IMR-90 (cell line): ENCODE measurements at regions not wholly inside any gene's neighbourhood (a gene's known extent, or its start where the extent isn't known, plus 50 kb on each side); places are given as distances from the start of the nearest gene placed in this dataset.

ENCODE experiments used
- ATAC-seq: fragments of 200-7000 bp; cut with Tn5 transposase; 2 replicates; pipeline ENCODE4 v1.9.1; 2020; ENCODE audit warnings: low read depth, mild to moderate bottlenecking, moderate library complexity
- BruUV-seq: library from RNA; stranded (reverse); fragments of 400-500 nt; replicated peaks from 2 replicates; lab custom pipeline; 2021; lab: Mats Ljungman, UMichigan
- CTCF ChIA-PET: fragments of 300-600 bp; formaldehyde crosslinking; extraction: SDS; loops from one replicate; lab custom pipeline; 2021; ENCODE audit warnings: antibody characterized with exemption; lab: Yijun Ruan, JAX
- POLR2A ChIA-PET: fragments of 300-600 bp; sonication (Branson Sonifier 250); formaldehyde crosslinking; loops from one replicate; lab custom pipeline; 2022; ENCODE audit warnings: antibody characterized with exemption; ENCODE audit not compliant: unreplicated experiment; lab: Charles Lee
- DNase-seq: peaks from one replicate; pipeline ENCODE4 v3.0.0; 2013
- H2AFZ ChIP-seq: replicated peaks from 2 replicates; pipeline ENCODE3; 2013; ENCODE audit warnings: low read length, mild to moderate bottlenecking; ENCODE audit not compliant: poor library complexity
- H2AK5ac ChIP-seq: 2 replicates; pipeline ENCODE4 v1.6.1; 2013; ENCODE audit warnings: low read depth, low read length, inconsistent platforms
- H2AK9ac ChIP-seq: replicated peaks from 2 replicates; pipeline ENCODE3; 2013; ENCODE audit warnings: mild to moderate bottlenecking, low read depth, low read length, moderate library complexity; ENCODE audit not compliant: poor library complexity
- H2BK120ac ChIP-seq: 2 replicates; pipeline ENCODE4 v1.6.1; 2013; ENCODE audit warnings: low read depth, low read length, inconsistent platforms
- H2BK15ac ChIP-seq: 3 replicates; pipeline ENCODE4 v1.6.1; 2013; ENCODE audit warnings: low read depth, low read length, inconsistent platforms
- H2BK20ac ChIP-seq: 2 replicates; pipeline ENCODE4 v1.6.1; 2013; ENCODE audit warnings: low read depth, mild to moderate bottlenecking, inconsistent platforms, low read length, moderate library complexity
- H2BK5ac ChIP-seq: 2 replicates; pipeline ENCODE4 v1.6.1; 2013; ENCODE audit warnings: mild to moderate bottlenecking, low read depth, low read length, inconsistent platforms; ENCODE audit not compliant: poor library complexity, severe bottlenecking
- H3K14ac ChIP-seq: replicated peaks from 2 replicates; pipeline ENCODE4 v1.6.1; 2013; ENCODE audit warnings: low read depth, low read length, inconsistent platforms
- H3K18ac ChIP-seq: 2 replicates; pipeline ENCODE4 v1.6.1; 2013; ENCODE audit warnings: low read depth, low read length, control low read depth
- H3K23ac ChIP-seq: 2 replicates; pipeline ENCODE4 v1.6.1; 2013; ENCODE audit warnings: low read depth, low read length, inconsistent platforms
- H3K27ac ChIP-seq: 2 replicates; pipeline ENCODE4 v1.5.1; 2013; ENCODE audit warnings: mild to moderate bottlenecking, control low read depth, low read length; ENCODE audit not compliant: insufficient read depth
- H3K27me3 ChIP-seq: 2 replicates; pipeline ENCODE4 v1.6.1; 2013; ENCODE audit warnings: low read length; ENCODE audit not compliant: control insufficient read depth, insufficient read depth
- H3K36me3 ChIP-seq: 2 replicates; pipeline ENCODE4 v1.6.1; 2013; ENCODE audit warnings: low read length, mixed read lengths; ENCODE audit not compliant: control insufficient read depth, insufficient read depth
- H3K4ac ChIP-seq: 2 replicates; pipeline ENCODE4 v1.6.1; 2013; ENCODE audit warnings: low read depth, low read length, inconsistent platforms
- H3K4me1 ChIP-seq: 2 replicates; pipeline ENCODE4 v1.6.1; 2013; ENCODE audit warnings: low read length, mixed read lengths; ENCODE audit not compliant: control insufficient read depth, insufficient read depth
- H3K4me2 ChIP-seq: 2 replicates; pipeline ENCODE4 v1.6.1; 2013; ENCODE audit warnings: low read depth, mild to moderate bottlenecking, control low read depth, low read length, moderate library complexity
- H3K4me3 ChIP-seq: 2 replicates; pipeline ENCODE4 v1.5.1; 2013; ENCODE audit warnings: low read depth, mild to moderate bottlenecking, control low read depth, low read length, moderate library complexity; ENCODE audit not compliant: insufficient read depth
- H3K56ac ChIP-seq: 2 replicates; pipeline ENCODE4 v1.6.1; 2013; ENCODE audit warnings: low read length, inconsistent platforms; ENCODE audit not compliant: insufficient read depth; ENCODE audit errors: extremely low read depth
- H3K79me1 ChIP-seq, 2 experiments: 2 replicates each; pipeline ENCODE4 v1.6.1; 2013; ENCODE audit warnings: low read length in 2 of 2, inconsistent platforms in 1 of 2, low read depth in 1 of 2
- H3K9ac ChIP-seq: 2 replicates; pipeline ENCODE4 v1.6.1; 2013; ENCODE audit warnings: low read depth, low read length, control low read depth
- H3K9me1 ChIP-seq: 2 replicates; pipeline ENCODE4 v1.6.1; 2013; ENCODE audit warnings: low read length, inconsistent platforms; ENCODE audit not compliant: insufficient read depth
- H3K9me3 ChIP-seq: 2 replicates; pipeline ENCODE4 v1.6.1; 2013; ENCODE audit warnings: low read length; ENCODE audit not compliant: control insufficient read depth, insufficient read depth
- H4K20me1 ChIP-seq: 2 replicates; pipeline ENCODE4 v1.6.1; 2013; ENCODE audit warnings: low read length, inconsistent platforms; ENCODE audit not compliant: insufficient read depth
- H4K5ac ChIP-seq: 2 replicates; pipeline ENCODE4 v1.6.1; 2013; ENCODE audit warnings: mild to moderate bottlenecking, low read depth, low read length, control low read depth
- H4K8ac ChIP-seq, 2 experiments: 2 replicates each; pipeline ENCODE4 v1.6.1; 2013; ENCODE audit warnings: low read depth in 2 of 2, low read length in 2 of 2, control low read depth in 1 of 2, inconsistent platforms in 1 of 2
- H4K91ac ChIP-seq: 2 replicates; pipeline ENCODE4 v1.6.1; 2013; ENCODE audit warnings: low read depth, low read length, inconsistent platforms; ENCODE audit not compliant: insufficient read depth
- BHLHE40 ChIP-seq: fragments of 150-350 bp; IDR thresholded peaks from 2 replicates; pipeline ENCODE4 v1.6.1; 2016; ENCODE audit warnings: mild to moderate bottlenecking, low read depth, low read length
- CEBPB ChIP-seq: IDR thresholded peaks from 2 replicates; pipeline ENCODE4 v1.6.1; 2012; ENCODE audit warnings: low read depth, low read length, improper control_type of control experiment
- CHD1 ChIP-seq: IDR thresholded peaks from 2 replicates; pipeline ENCODE4 v1.6.1; 2012; ENCODE audit warnings: low read depth, low read length, improper control_type of control experiment
- FOS ChIP-seq: fragments of 150-350 bp; IDR thresholded peaks from 2 replicates; pipeline ENCODE4 v1.6.1; 2016; ENCODE audit warnings: low read depth, low read length
- MAFK ChIP-seq: IDR thresholded peaks from 2 replicates; pipeline ENCODE4 v1.6.1; 2012; ENCODE audit warnings: low read depth, low read length, improper control_type of control experiment
- MAZ ChIP-seq: IDR thresholded peaks from 2 replicates; pipeline ENCODE4 v1.6.1; 2012; ENCODE audit warnings: low read depth, mild to moderate bottlenecking, low read length, improper control_type of control experiment, moderate library complexity, borderline replicate concordance
- MXI1 ChIP-seq: IDR thresholded peaks from 2 replicates; pipeline ENCODE4 v1.6.1; 2012; ENCODE audit warnings: low read depth, mild to moderate bottlenecking, low read length, moderate library complexity, borderline replicate concordance
- NFE2L2 ChIP-seq: fragments of 150-350 bp; IDR thresholded peaks from 2 replicates; pipeline ENCODE4 v1.6.1; 2016; ENCODE audit warnings: low read depth, mild to moderate bottlenecking, low read length
- POLR2A ChIP-seq: IDR thresholded peaks from 2 replicates; pipeline ENCODE4 v1.6.1; 2012; ENCODE audit warnings: mild to moderate bottlenecking, low read depth, low read length
- RAD21 ChIP-seq: IDR thresholded peaks from 2 replicates; pipeline ENCODE4 v1.6.1; 2012; ENCODE audit warnings: low read length, improper control_type of control experiment
- RCOR1 ChIP-seq: IDR thresholded peaks from 2 replicates; pipeline ENCODE4 v1.6.1; 2012; ENCODE audit warnings: mild to moderate bottlenecking, low read length, improper control_type of control experiment; ENCODE audit not compliant: insufficient replicate concordance
- RFX5 ChIP-seq: IDR thresholded peaks from 2 replicates; pipeline ENCODE4 v1.8.0; 2012; ENCODE audit warnings: low read depth, mild to moderate bottlenecking, low read length, moderate library complexity
- SMC3 ChIP-seq: fragments of 150-350 bp; IDR thresholded peaks from 2 replicates; pipeline ENCODE4 v1.6.1; 2016; ENCODE audit warnings: low read depth, mild to moderate bottlenecking, antibody characterized with exemption, low read length, moderate library complexity
- WGBS, 2 experiments: methylation state at CpG; one replicate each; pipeline versions ENCODE4 v1.1.5 to v1.1.7; 2013; ENCODE audit warnings: missing lambda C conversion rate in 2 of 2; ENCODE audit not compliant: insufficient read length in 1 of 2; ENCODE audit errors: extremely low coverage in 2 of 2; 5-methylcytosine and 5-hydroxymethylcytosine counted together
- dilution Hi-C: fragments of 300-500 bp; cut with HindIII; formaldehyde crosslinking; loops from one replicate; pipeline ENCODE4 v1.14.3; 2018; ENCODE audit warnings: low sequenced_read_pairs; ENCODE audit not compliant: unreplicated experiment
- in situ Hi-C: fragments of 300-500 bp; cut with MboI; formaldehyde crosslinking; loops from 3 replicates; pipeline ENCODE4 v1.14.3; 2019; ENCODE audit warnings: low sequenced_read_pairs, inconsistent platforms, mixed read lengths
- intact Hi-C: fragments of 100-400 bp; cut with micrococcal nuclease; formaldehyde crosslinking; loops from 2 replicates; pipeline ENCODE4 v1.10.0; 2022
- TF ChIP-seq, protein P1 (sequence below): fragments of 150-350 bp; IDR thresholded peaks from 2 replicates; pipeline ENCODE4 v1.6.1; 2017; ENCODE audit warnings: mild to moderate bottlenecking, antibody characterized with exemption, low read length, low read depth
- TF ChIP-seq, protein P2 (sequence below): conservative IDR thresholded peaks from 2 replicates; pipeline ENCODE4 v1.5.1; 2012; ENCODE audit warnings: mild to moderate bottlenecking, low read depth, low read length, improper control_type of control experiment
- TF ChIP-seq, protein P3 (sequence below): fragments of 150-350 bp; IDR thresholded peaks from 2 replicates; pipeline ENCODE4 v1.6.1; 2016; ENCODE audit warnings: low read depth, mild to moderate bottlenecking, low read length, moderate library complexity, borderline replicate concordance

DNA sequence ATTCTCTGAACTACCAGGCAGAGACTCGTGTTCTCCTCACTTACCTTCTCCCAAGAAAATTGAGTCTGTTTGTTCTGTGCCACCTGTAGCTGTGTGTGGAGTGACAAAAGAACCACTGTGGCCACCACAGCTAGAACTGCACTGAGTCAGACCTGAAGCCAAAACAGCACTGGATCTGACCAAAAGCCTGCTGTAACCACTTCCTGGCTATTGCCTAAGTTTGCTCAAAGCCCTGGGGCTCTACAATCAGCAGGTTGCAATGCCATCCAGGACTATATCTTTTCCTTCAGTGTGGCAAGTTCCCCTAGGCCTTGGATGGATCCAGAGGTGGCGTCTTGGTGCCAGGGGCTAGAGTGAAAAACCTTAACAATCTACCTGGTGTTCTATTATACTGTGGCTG, 449.1 kb downstream of the FAM133A start:
- no peak overlapping the region for H3K56ac ChIP-seq
- H4K8ac ChIP-seq, result no peak overlapping the region
- no peak overlapping the region for H2BK15ac ChIP-seq
- CTCF ChIA-PET, result no interaction called here
- H4K20me1 ChIP-seq, result no peaks in the 10 kb centered on the region
- ATAC-seq, result no peak
- H3K27ac ChIP-seq, result no peak overlapping the region
- H3K4me1 ChIP-seq, result no peaks in the 10 kb centered on the region
- no peak for DNase-seq
- no peaks in the 10 kb centered on the region for H3K9me1 ChIP-seq
- H3K14ac ChIP-seq, result no peak overlapping the region
- no peak overlapping the region for H2BK20ac ChIP-seq
- in situ Hi-C loops, result no loop called here
- no peak overlapping the region for H3K18ac ChIP-seq
- no peak overlapping the region for H3K9ac ChIP-seq
- no peak overlapping the region for H4K5ac ChIP-seq
- H2AFZ ChIP-seq, result no peak overlapping the region
- no peak overlapping the region for H3K4ac ChIP-seq
- H4K91ac ChIP-seq, result no peak overlapping the region
- no peak overlapping the region for H3K4me3 ChIP-seq
- H3K23ac ChIP-seq, result no peak overlapping the region
- H2BK120ac ChIP-seq, result no peak overlapping the region
- POLR2A ChIA-PET, result no interaction called here
- no peak overlapping the region for H3K4me2 ChIP-seq
- H3K79me1 ChIP-seq, result no peaks in the 10 kb centered on the region
- no peak overlapping the region for H2AK9ac ChIP-seq
- no peak overlapping the region for H2BK5ac ChIP-seq
- no peaks in the 10 kb centered on the region; the same call in 1 of the 2 replicates for H3K27me3 ChIP-seq
- no peak overlapping the region for H2AK5ac ChIP-seq
- dilution Hi-C loops, result no loop called here
- H3K36me3 ChIP-seq, result no peaks in the 10 kb centered on the region
- BruUV-seq, result no TSS peak
- peaks cover 2% of the 10 kb centered on the region for H3K9me3 ChIP-seq
- no CpG with 5 or more reads among the region's 2 CpGs for WGBS, 2 experiments
- TF ChIP-seq, protein P1, sequence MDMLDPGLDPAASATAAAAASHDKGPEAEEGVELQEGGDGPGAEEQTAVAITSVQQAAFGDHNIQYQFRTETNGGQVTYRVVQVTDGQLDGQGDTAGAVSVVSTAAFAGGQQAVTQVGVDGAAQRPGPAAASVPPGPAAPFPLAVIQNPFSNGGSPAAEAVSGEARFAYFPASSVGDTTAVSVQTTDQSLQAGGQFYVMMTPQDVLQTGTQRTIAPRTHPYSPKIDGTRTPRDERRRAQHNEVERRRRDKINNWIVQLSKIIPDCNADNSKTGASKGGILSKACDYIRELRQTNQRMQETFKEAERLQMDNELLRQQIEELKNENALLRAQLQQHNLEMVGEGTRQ, result no peak
- no peak for TF ChIP-seq BHLHE40
- TF ChIP-seq, protein P2, sequence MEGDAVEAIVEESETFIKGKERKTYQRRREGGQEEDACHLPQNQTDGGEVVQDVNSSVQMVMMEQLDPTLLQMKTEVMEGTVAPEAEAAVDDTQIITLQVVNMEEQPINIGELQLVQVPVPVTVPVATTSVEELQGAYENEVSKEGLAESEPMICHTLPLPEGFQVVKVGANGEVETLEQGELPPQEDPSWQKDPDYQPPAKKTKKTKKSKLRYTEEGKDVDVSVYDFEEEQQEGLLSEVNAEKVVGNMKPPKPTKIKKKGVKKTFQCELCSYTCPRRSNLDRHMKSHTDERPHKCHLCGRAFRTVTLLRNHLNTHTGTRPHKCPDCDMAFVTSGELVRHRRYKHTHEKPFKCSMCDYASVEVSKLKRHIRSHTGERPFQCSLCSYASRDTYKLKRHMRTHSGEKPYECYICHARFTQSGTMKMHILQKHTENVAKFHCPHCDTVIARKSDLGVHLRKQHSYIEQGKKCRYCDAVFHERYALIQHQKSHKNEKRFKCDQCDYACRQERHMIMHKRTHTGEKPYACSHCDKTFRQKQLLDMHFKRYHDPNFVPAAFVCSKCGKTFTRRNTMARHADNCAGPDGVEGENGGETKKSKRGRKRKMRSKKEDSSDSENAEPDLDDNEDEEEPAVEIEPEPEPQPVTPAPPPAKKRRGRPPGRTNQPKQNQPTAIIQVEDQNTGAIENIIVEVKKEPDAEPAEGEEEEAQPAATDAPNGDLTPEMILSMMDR, result no peak
- no peak for TF ChIP-seq MAZ
- no peak for TF ChIP-seq CHD1
- TF ChIP-seq SMC3, result no peak
- no peak for TF ChIP-seq POLR2A
- TF ChIP-seq MAFK, result no peak
- TF ChIP-seq RCOR1, result no peak
- TF ChIP-seq RFX5, result no peak
- TF ChIP-seq FOS, result no peak
- TF ChIP-seq CEBPB, result no peak
- TF ChIP-seq, protein P3, sequence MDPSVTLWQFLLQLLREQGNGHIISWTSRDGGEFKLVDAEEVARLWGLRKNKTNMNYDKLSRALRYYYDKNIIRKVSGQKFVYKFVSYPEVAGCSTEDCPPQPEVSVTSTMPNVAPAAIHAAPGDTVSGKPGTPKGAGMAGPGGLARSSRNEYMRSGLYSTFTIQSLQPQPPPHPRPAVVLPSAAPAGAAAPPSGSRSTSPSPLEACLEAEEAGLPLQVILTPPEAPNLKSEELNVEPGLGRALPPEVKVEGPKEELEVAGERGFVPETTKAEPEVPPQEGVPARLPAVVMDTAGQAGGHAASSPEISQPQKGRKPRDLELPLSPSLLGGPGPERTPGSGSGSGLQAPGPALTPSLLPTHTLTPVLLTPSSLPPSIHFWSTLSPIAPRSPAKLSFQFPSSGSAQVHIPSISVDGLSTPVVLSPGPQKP, result no peak
- no peak for TF ChIP-seq NFE2L2
- no peak for TF ChIP-seq MXI1
- TF ChIP-seq RAD21, result no peak
- intact Hi-C loops, result no loop called here
